ENCODE measurements at regions not wholly inside any gene's neighbourhood (a gene's known extent, or its start where the extent isn't known, plus 50 kb on each side); places are given as distances from the start of the nearest gene placed in this dataset.

- DNase-seq, result no peak
Observed at GRCh38 chr1:220983877-220984635, 104.8 kb downstream of the HLX start.

GRCh38 chr1:220990427-220991339 is 111.4 kb downstream of the HLX start:
- DNase-seq, result no peak

- no peak for DNase-seq
Observed at GRCh38 chr1:220991506-220991905, 112.3 kb downstream of the HLX start.

GRCh38 chr1:220991959-220992704 is 112.9 kb downstream of the HLX start:
- DNase-seq, result no peak

- DNase-seq, result no peak
Observed at GRCh38 chr1:220992705-220993052, 113.4 kb downstream of the HLX start.

GRCh38 chr1:220994671-220995070 is 115.4 kb downstream of the HLX start:
- no peak for DNase-seq

GRCh38 chr1:220997791-220998190 is 118.5 kb downstream of the HLX start:
- no peak for DNase-seq

- DNase-seq, result no peak
Observed at GRCh38 chr1:220999872-221000863, 120.9 kb downstream of the HLX start.

- DNase-seq, result no peak
Observed at GRCh38 chr1:221001167-221001566, 121.9 kb downstream of the HLX start.

- no peak for DNase-seq
Observed at GRCh38 chr1:221002601-221003000, 123.4 kb downstream of the HLX start.

- no peak for DNase-seq
Observed at GRCh38 chr1:221011145-221011544, 131.9 kb downstream of the HLX start.

GRCh38 chr1:221012120-221012519 is 132.9 kb downstream of the HLX start:
- no peak for DNase-seq

- DNase-seq, result no peak
Observed at GRCh38 chr1:221013691-221014660, 134.7 kb downstream of the HLX start.

GRCh38 chr1:221015159-221015790 is 136.0 kb downstream of the HLX start:
- no peak for DNase-seq

GRCh38 chr1:221016751-221017150 is 137.5 kb downstream of the HLX start:
- DNase-seq, result no peak

GRCh38 chr1:221018414-221018813 is 139.2 kb downstream of the HLX start:
- no peak for DNase-seq

- no peak for DNase-seq
Observed at GRCh38 chr1:221022331-221022730, 143.1 kb downstream of the HLX start.

GRCh38 chr1:221023482-221023881 is 144.2 kb downstream of the HLX start:
- no peak for DNase-seq

GRCh38 chr1:221025501-221025900 is 146.3 kb downstream of the HLX start:
- DNase-seq, result no peak

GRCh38 chr1:221025956-221026355 is 146.7 kb downstream of the HLX start:
- no peak for DNase-seq
